ENCODE measurements at regions not wholly inside any gene's neighbourhood (a gene's known extent, or its start where the extent isn't known, plus 50 kb on each side); places are given as distances from the start of the nearest gene placed in this dataset.

- Mint-ChIP-seq H3K4me3 (no peak overlapping the region), H3K36me3 (ENCODE audit: low read depth) (no peaks in the 10 kb centered on the region; the same call in 2 of the 3 replicates), H3K4me1 (no peaks in the 10 kb centered on the region), H3K27ac (no peak overlapping the region), H3K9me3 (peaks cover 5% of the 10 kb centered on the region; the same call in 1 of the 3 replicates), H3K27me3 (ENCODE audit: insufficient read depth, low read depth, poor library complexity) (no peaks in the 10 kb centered on the region)
- no peaks in the 10 kb centered on the region for H3K36me3 ChIP-seq (ENCODE audit: insufficient read depth)
- DNase-seq (ENCODE audit: low spot score): no peak
- no peak overlapping the region for H3K27ac ChIP-seq (ENCODE audit: low read depth)
- no peaks in the 10 kb centered on the region for H3K4me1 ChIP-seq (ENCODE audit: insufficient read depth)
- no peaks in the 10 kb centered on the region for H3K79me2 ChIP-seq (replicated peaks; ENCODE audit: insufficient read depth)
- no peaks in the 10 kb centered on the region for H3K27me3 ChIP-seq (ENCODE audit: insufficient read depth)
- no peaks in the 10 kb centered on the region for H4K20me1 ChIP-seq (replicated peaks; ENCODE audit: insufficient read depth)
- no peak for ATAC-seq
- no peaks in the 10 kb centered on the region for H3K9me2 ChIP-seq (ENCODE audit: insufficient read depth)
- no peak overlapping the region for H3K4me3 ChIP-seq
- no peaks in the 10 kb centered on the region for H3F3A ChIP-seq (replicated peaks; ENCODE audit: low read depth)
- TF ChIP-seq EZH2phosphoT487 (IDR thresholded peaks at IDR 0.05; ENCODE audit: unreplicated experiment) (no peak), ZNF114 (CRISPR knock-in tag; IDR thresholded peaks at IDR 0.05) (no peak), ZNF331 (CRISPR knock-in tag; IDR thresholded peaks at IDR 0.05; ENCODE audit: low read depth) (no peak), ZNF462 (CRISPR knock-in tag; IDR thresholded peaks at IDR 0.05) (no peak), STAT1 (IDR thresholded peaks at IDR 0.05; ENCODE audit: unreplicated experiment) (no peak), JUNB (IDR thresholded peaks at IDR 0.05; ENCODE audit: unreplicated experiment) (no peak), NANOG (IDR thresholded peaks at IDR 0.05; ENCODE audit: borderline replicate concordance) (no peak), POLR2AphosphoS5 (IDR thresholded peaks at IDR 0.05; ENCODE audit: low read depth) (no peak), ETS1 (IDR thresholded peaks at IDR 0.05) (no peak), CREB1 (CRISPR knock-in tag; IDR thresholded peaks at IDR 0.05; ENCODE audit: low read depth) (no peak), EZH2 (IDR thresholded peaks at IDR 0.05; ENCODE audit: low read depth, unreplicated experiment) (no peak)
- TF ChIP-seq, protein P1, sequence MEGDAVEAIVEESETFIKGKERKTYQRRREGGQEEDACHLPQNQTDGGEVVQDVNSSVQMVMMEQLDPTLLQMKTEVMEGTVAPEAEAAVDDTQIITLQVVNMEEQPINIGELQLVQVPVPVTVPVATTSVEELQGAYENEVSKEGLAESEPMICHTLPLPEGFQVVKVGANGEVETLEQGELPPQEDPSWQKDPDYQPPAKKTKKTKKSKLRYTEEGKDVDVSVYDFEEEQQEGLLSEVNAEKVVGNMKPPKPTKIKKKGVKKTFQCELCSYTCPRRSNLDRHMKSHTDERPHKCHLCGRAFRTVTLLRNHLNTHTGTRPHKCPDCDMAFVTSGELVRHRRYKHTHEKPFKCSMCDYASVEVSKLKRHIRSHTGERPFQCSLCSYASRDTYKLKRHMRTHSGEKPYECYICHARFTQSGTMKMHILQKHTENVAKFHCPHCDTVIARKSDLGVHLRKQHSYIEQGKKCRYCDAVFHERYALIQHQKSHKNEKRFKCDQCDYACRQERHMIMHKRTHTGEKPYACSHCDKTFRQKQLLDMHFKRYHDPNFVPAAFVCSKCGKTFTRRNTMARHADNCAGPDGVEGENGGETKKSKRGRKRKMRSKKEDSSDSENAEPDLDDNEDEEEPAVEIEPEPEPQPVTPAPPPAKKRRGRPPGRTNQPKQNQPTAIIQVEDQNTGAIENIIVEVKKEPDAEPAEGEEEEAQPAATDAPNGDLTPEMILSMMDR (conservative IDR thresholded peaks at IDR 0.05; ENCODE audit: low read depth in 2 of 2): no peak
- TF ChIP-seq, protein P2, sequence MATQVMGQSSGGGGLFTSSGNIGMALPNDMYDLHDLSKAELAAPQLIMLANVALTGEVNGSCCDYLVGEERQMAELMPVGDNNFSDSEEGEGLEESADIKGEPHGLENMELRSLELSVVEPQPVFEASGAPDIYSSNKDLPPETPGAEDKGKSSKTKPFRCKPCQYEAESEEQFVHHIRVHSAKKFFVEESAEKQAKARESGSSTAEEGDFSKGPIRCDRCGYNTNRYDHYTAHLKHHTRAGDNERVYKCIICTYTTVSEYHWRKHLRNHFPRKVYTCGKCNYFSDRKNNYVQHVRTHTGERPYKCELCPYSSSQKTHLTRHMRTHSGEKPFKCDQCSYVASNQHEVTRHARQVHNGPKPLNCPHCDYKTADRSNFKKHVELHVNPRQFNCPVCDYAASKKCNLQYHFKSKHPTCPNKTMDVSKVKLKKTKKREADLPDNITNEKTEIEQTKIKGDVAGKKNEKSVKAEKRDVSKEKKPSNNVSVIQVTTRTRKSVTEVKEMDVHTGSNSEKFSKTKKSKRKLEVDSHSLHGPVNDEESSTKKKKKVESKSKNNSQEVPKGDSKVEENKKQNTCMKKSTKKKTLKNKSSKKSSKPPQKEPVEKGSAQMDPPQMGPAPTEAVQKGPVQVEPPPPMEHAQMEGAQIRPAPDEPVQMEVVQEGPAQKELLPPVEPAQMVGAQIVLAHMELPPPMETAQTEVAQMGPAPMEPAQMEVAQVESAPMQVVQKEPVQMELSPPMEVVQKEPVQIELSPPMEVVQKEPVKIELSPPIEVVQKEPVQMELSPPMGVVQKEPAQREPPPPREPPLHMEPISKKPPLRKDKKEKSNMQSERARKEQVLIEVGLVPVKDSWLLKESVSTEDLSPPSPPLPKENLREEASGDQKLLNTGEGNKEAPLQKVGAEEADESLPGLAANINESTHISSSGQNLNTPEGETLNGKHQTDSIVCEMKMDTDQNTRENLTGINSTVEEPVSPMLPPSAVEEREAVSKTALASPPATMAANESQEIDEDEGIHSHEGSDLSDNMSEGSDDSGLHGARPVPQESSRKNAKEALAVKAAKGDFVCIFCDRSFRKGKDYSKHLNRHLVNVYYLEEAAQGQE (IDR thresholded peaks at IDR 0.05; ENCODE audit: unreplicated experiment): no peak
- no peak overlapping the region for H3K4me2 ChIP-seq
- no peak overlapping the region for H2AFZ ChIP-seq
These were observed 94.2 kb upstream of the TARS1 start for GRCh38 chr5:33346534-33346933.

All from GM23338 (cell line).